ENCODE measurements at regions not wholly inside any gene's neighbourhood (a gene's known extent, or its start where the extent isn't known, plus 50 kb on each side); places are given as distances from the start of the nearest gene placed in this dataset.

- H3K4me3 ChIP-seq (replicated peaks; ENCODE audit: low read depth, low read length): no peak overlapping the region
- no peak for DNase-seq (ENCODE audit: extremely low read depth, low read depth)
- TF ChIP-seq CTCF (IDR thresholded peaks at IDR 0.05; ENCODE audit: low read depth, low read length, missing control alignments): no peak
Measured at GRCh38 chr11:23113887-23114216, 253.6 kb upstream of the CCDC179 start.

- H3K4me3 ChIP-seq (replicated peaks; ENCODE audit: low read depth, low read length): no peak overlapping the region
- TF ChIP-seq CTCF (IDR thresholded peaks at IDR 0.05; ENCODE audit: low read depth, low read length, missing control alignments): no peak
- DNase-seq (ENCODE audit: extremely low read depth, low read depth): peak; percentile 24
Measured at GRCh38 chr11:23123753-23124152, 263.5 kb upstream of the CCDC179 start.

- DNase-seq (ENCODE audit: extremely low read depth, low read depth): no peak
- H3K4me3 ChIP-seq (replicated peaks; ENCODE audit: low read depth, low read length): no peak overlapping the region
- TF ChIP-seq CTCF (IDR thresholded peaks at IDR 0.05; ENCODE audit: low read depth, low read length, missing control alignments): no peak
Measured at GRCh38 chr11:23124249-23124648, 264.0 kb upstream of the CCDC179 start.

GRCh38 chr11:23124996-23125395 is 264.7 kb upstream of the CCDC179 start:
- TF ChIP-seq CTCF (IDR thresholded peaks at IDR 0.05; ENCODE audit: low read depth, low read length, missing control alignments): no peak
- H3K4me3 ChIP-seq (replicated peaks; ENCODE audit: low read depth, low read length): no peak overlapping the region
- DNase-seq (ENCODE audit: extremely low read depth, low read depth): no peak

GRCh38 chr11:23127706-23128105 is 267.4 kb upstream of the CCDC179 start:
- no peak for DNase-seq (ENCODE audit: extremely low read depth, low read depth)
- no peak overlapping the region for H3K4me3 ChIP-seq (replicated peaks; ENCODE audit: low read depth, low read length)
- TF ChIP-seq CTCF (IDR thresholded peaks at IDR 0.05; ENCODE audit: low read depth, low read length, missing control alignments): no peak

GRCh38 chr11:23134627-23135026 is 274.4 kb upstream of the CCDC179 start:
- no peak for DNase-seq (ENCODE audit: extremely low read depth, low read depth)
- TF ChIP-seq CTCF (IDR thresholded peaks at IDR 0.05; ENCODE audit: low read depth, low read length, missing control alignments): no peak
- H3K4me3 ChIP-seq (replicated peaks; ENCODE audit: low read depth, low read length): no peak overlapping the region

GRCh38 chr11:23138761-23139160 is 278.5 kb upstream of the CCDC179 start:
- DNase-seq (ENCODE audit: extremely low read depth, low read depth): no peak
- H3K4me3 ChIP-seq (replicated peaks; ENCODE audit: low read depth, low read length): no peak overlapping the region
- TF ChIP-seq CTCF (IDR thresholded peaks at IDR 0.05; ENCODE audit: low read depth, low read length, missing control alignments): no peak

Data from HFF-Myc (cell line).